Thyroid gland (tissue), 4 donors: ENCODE measurements at regions not wholly inside any gene's neighbourhood (a gene's known extent, or its start where the extent isn't known, plus 50 kb on each side); places are given as distances from the start of the nearest gene placed in this dataset.

ENCODE experiments used
- DNase-seq, 2 donors: peaks; one replicate each; pipeline ENCODE4 v3.0.0-alpha.2; 2019
- H3K27ac ChIP-seq, 3 donors: fragments of 200-600 bp; sonication (generic); 1 replicate in 2 of 3; 2 replicates in 1 of 3; pipeline ENCODE4 v1.5.1; 2016 to 2019; ENCODE audit warnings: mild to moderate bottlenecking in 1 of 3, moderate library complexity in 1 of 3
- H3K27me3 ChIP-seq: fragments of 200-600 bp; sonication (generic); one replicate; pipeline ENCODE4 v1.5.1; 2019
- H3K36me3 ChIP-seq, 2 donors: fragments of 200-600 bp; sonication (generic); one replicate each; pipeline ENCODE4 v1.5.1; 2016 to 2019
- H3K4me1 ChIP-seq, 2 donors: fragments of 200-600 bp; sonication (generic); one replicate each; pipeline ENCODE4 v1.5.1; 2017 to 2019
- H3K4me3 ChIP-seq, 3 donors: fragments of 200-600 bp; sonication (generic); replicated peaks in 1 of 3; 1 replicate in 2 of 3; 2 replicates in 1 of 3; pipeline ENCODE4 v1.5.1; 2016; ENCODE audit warnings: mild to moderate bottlenecking in 1 of 3
- H3K9me3 ChIP-seq: fragments of 200-600 bp; sonication (generic); one replicate; pipeline ENCODE4 v1.5.1; 2017
- CTCF ChIP-seq, 6 experiments: fragments of 200-600 bp in 3 of 6; fragments of 450-650 bp in 3 of 6; sonication (generic) in 3 of 6; IDR thresholded peaks; one replicate each; pipeline ENCODE4 v1.5.1; 2016 to 2019; ENCODE audit warnings: antibody characterized with exemption in 6 of 6, mild to moderate bottlenecking in 2 of 6, inconsistent platforms in 1 of 6, moderate library complexity in 1 of 6
- POLR2A ChIP-seq, 2 donors: fragments of 450-650 bp; IDR thresholded peaks; one replicate each; pipeline ENCODE4 v1.6.1; 2017; ENCODE audit warnings: antibody characterized with exemption in 2 of 2, mild to moderate bottlenecking in 2 of 2, moderate library complexity in 1 of 2
- WGBS, 2 donors: methylation state at CpG; one replicate each; pipeline ENCODE4 v1.1.5; 2017; 5-methylcytosine and 5-hydroxymethylcytosine counted together
- intact Hi-C: fragments of 100-400 bp; cut with DNase I; formaldehyde crosslinking; loops from one replicate; pipeline ENCODE4 v1.15.1; 2023

GRCh38 chr5:136435946-136436543 lies 70.7 kb upstream of the TRPC7 start:
- H3K9me3 ChIP-seq = no peaks in the 10 kb centered on the region
- H3K4me1 ChIP-seq = no peaks in the 10 kb centered on the region
- TF ChIP-seq CTCF (IDR thresholded peaks at IDR 0.05) (no peak), POLR2A (IDR thresholded peaks at IDR 0.05) (no peak)
- no peak for DNase-seq
- no peak overlapping the region for H3K27ac ChIP-seq
- H3K27me3 ChIP-seq = no peaks in the 10 kb centered on the region
- WGBS, 2 donors = 90 to 96% methylated on average over 6 of the region's 6 CpGs
- H3K4me3 ChIP-seq = no peak overlapping the region
- H3K36me3 ChIP-seq = no peaks in the 10 kb centered on the region
- intact Hi-C loops = no loop called here

GRCh38 chr5:136434795-136435194 lies 69.5 kb upstream of the TRPC7 start:
- no peak for DNase-seq
- H3K27me3 ChIP-seq = no peaks in the 10 kb centered on the region
- H3K36me3 ChIP-seq = no peaks in the 10 kb centered on the region
- WGBS, 2 donors = 93 to 95% methylated on average over 3 of the region's 3 CpGs
- no peaks in the 10 kb centered on the region for H3K4me1 ChIP-seq
- intact Hi-C loops = no loop called here
- no peak overlapping the region for H3K4me3 ChIP-seq
- no peak overlapping the region for H3K27ac ChIP-seq
- no peak for TF ChIP-seq CTCF (IDR thresholded peaks at IDR 0.05)
- TF ChIP-seq POLR2A (IDR thresholded peaks at IDR 0.05) = no peak
- H3K9me3 ChIP-seq = no peaks in the 10 kb centered on the region

GRCh38 chr5:136432705-136433104 lies 67.4 kb upstream of the TRPC7 start:
- Histone ChIP-seq H3K27ac (no peak overlapping the region), H3K4me3 (no peak overlapping the region), H3K4me1 (no peaks in the 10 kb centered on the region), H3K27me3 (no peaks in the 10 kb centered on the region), H3K36me3 (no peaks in the 10 kb centered on the region), H3K9me3 (no peaks in the 10 kb centered on the region)
- TF ChIP-seq POLR2A (IDR thresholded peaks at IDR 0.05) (no peak), CTCF (IDR thresholded peaks at IDR 0.05) (no peak)
- 84 to 92% methylated on average over 2 of the region's 2 CpGs for WGBS, 2 donors
- intact Hi-C loops = no loop called here
- no peak for DNase-seq

- TF ChIP-seq POLR2A (IDR thresholded peaks at IDR 0.05) (no peak), CTCF (IDR thresholded peaks at IDR 0.05) (no peak)
- no peaks in the 10 kb centered on the region for H3K27me3 ChIP-seq
- DNase-seq = no peak
- H3K4me3 ChIP-seq = no peak overlapping the region
- intact Hi-C loops = no loop called here
- no peaks in the 10 kb centered on the region for H3K9me3 ChIP-seq
- no peak overlapping the region for H3K27ac ChIP-seq
- no peaks in the 10 kb centered on the region for H3K4me1 ChIP-seq
- H3K36me3 ChIP-seq = no peaks in the 10 kb centered on the region
Measured at GRCh38 chr5:136430081-136430480, 64.7 kb upstream of the TRPC7 start.

- WGBS, 2 donors = 91 to 94% methylated on average over 2 of the region's 2 CpGs
- Histone ChIP-seq H3K27me3 (no peaks in the 10 kb centered on the region), H3K9me3 (no peaks in the 10 kb centered on the region), H3K4me1 (no peaks in the 10 kb centered on the region), H3K27ac (no peak overlapping the region), H3K36me3 (no peaks in the 10 kb centered on the region), H3K4me3 (no peak overlapping the region)
- intact Hi-C loops = loop anchor here (10.0 kb wide), 1 partner anchor 183 kb away; no protein-coding TSS in a partner anchor
- no peak for DNase-seq
- TF ChIP-seq CTCF (IDR thresholded peaks at IDR 0.05) (no peak), POLR2A (IDR thresholded peaks at IDR 0.05) (no peak)
Measured at GRCh38 chr5:136427426-136427825, 62.1 kb upstream of the TRPC7 start.
